ENCODE measurements at regions not wholly inside any gene's neighbourhood (a gene's known extent, or its start where the extent isn't known, plus 50 kb on each side); places are given as distances from the start of the nearest gene placed in this dataset.

GRCh38 chr20:17158701-17159100 is 68.1 kb upstream of the PCSK2 start:
- TF ChIP-seq EZH2 (IDR thresholded peaks at IDR 0.05) (no peak), CTCF (IDR thresholded peaks at IDR 0.05) (no peak)
